IMR-90 (cell line): ENCODE measurements at regions not wholly inside any gene's neighbourhood (a gene's known extent, or its start where the extent isn't known, plus 50 kb on each side); places are given as distances from the start of the nearest gene placed in this dataset.

Source experiments
- ATAC-seq: fragments of 200-7000 bp; cut with Tn5 transposase; 2 replicates; pipeline ENCODE4 v1.9.1; 2020; ENCODE audit warnings: low read depth, mild to moderate bottlenecking, moderate library complexity
- BruUV-seq: library from RNA; stranded (reverse); fragments of 400-500 nt; replicated peaks from 2 replicates; lab custom pipeline; 2021; lab: Mats Ljungman, UMichigan
- CTCF ChIA-PET: fragments of 300-600 bp; formaldehyde crosslinking; extraction: SDS; loops from one replicate; lab custom pipeline; 2021; ENCODE audit warnings: antibody characterized with exemption; lab: Yijun Ruan, JAX
- POLR2A ChIA-PET: fragments of 300-600 bp; sonication (Branson Sonifier 250); formaldehyde crosslinking; loops from one replicate; lab custom pipeline; 2022; ENCODE audit warnings: antibody characterized with exemption; ENCODE audit not compliant: unreplicated experiment; lab: Charles Lee
- DNase-seq: peaks from one replicate; pipeline ENCODE4 v3.0.0; 2013
- H2AFZ ChIP-seq: replicated peaks from 2 replicates; pipeline ENCODE3; 2013; ENCODE audit warnings: low read length, mild to moderate bottlenecking; ENCODE audit not compliant: poor library complexity
- H2AK5ac ChIP-seq: 2 replicates; pipeline ENCODE4 v1.6.1; 2013; ENCODE audit warnings: low read depth, low read length, inconsistent platforms
- H2AK9ac ChIP-seq: replicated peaks from 2 replicates; pipeline ENCODE3; 2013; ENCODE audit warnings: mild to moderate bottlenecking, low read depth, low read length, moderate library complexity; ENCODE audit not compliant: poor library complexity
- H2BK120ac ChIP-seq: 2 replicates; pipeline ENCODE4 v1.6.1; 2013; ENCODE audit warnings: low read depth, low read length, inconsistent platforms
- H2BK15ac ChIP-seq: 3 replicates; pipeline ENCODE4 v1.6.1; 2013; ENCODE audit warnings: low read depth, low read length, inconsistent platforms
- H2BK20ac ChIP-seq: 2 replicates; pipeline ENCODE4 v1.6.1; 2013; ENCODE audit warnings: low read depth, mild to moderate bottlenecking, inconsistent platforms, low read length, moderate library complexity
- H2BK5ac ChIP-seq: 2 replicates; pipeline ENCODE4 v1.6.1; 2013; ENCODE audit warnings: mild to moderate bottlenecking, low read depth, low read length, inconsistent platforms; ENCODE audit not compliant: poor library complexity, severe bottlenecking
- H3K14ac ChIP-seq: replicated peaks from 2 replicates; pipeline ENCODE4 v1.6.1; 2013; ENCODE audit warnings: low read depth, low read length, inconsistent platforms
- H3K18ac ChIP-seq: 2 replicates; pipeline ENCODE4 v1.6.1; 2013; ENCODE audit warnings: low read depth, low read length, control low read depth
- H3K23ac ChIP-seq: 2 replicates; pipeline ENCODE4 v1.6.1; 2013; ENCODE audit warnings: low read depth, low read length, inconsistent platforms
- H3K27ac ChIP-seq: 2 replicates; pipeline ENCODE4 v1.5.1; 2013; ENCODE audit warnings: mild to moderate bottlenecking, control low read depth, low read length; ENCODE audit not compliant: insufficient read depth
- H3K27me3 ChIP-seq: 2 replicates; pipeline ENCODE4 v1.6.1; 2013; ENCODE audit warnings: low read length; ENCODE audit not compliant: control insufficient read depth, insufficient read depth
- H3K36me3 ChIP-seq: 2 replicates; pipeline ENCODE4 v1.6.1; 2013; ENCODE audit warnings: low read length, mixed read lengths; ENCODE audit not compliant: control insufficient read depth, insufficient read depth
- H3K4ac ChIP-seq: 2 replicates; pipeline ENCODE4 v1.6.1; 2013; ENCODE audit warnings: low read depth, low read length, inconsistent platforms
- H3K4me1 ChIP-seq: 2 replicates; pipeline ENCODE4 v1.6.1; 2013; ENCODE audit warnings: low read length, mixed read lengths; ENCODE audit not compliant: control insufficient read depth, insufficient read depth
- H3K4me2 ChIP-seq: 2 replicates; pipeline ENCODE4 v1.6.1; 2013; ENCODE audit warnings: low read depth, mild to moderate bottlenecking, control low read depth, low read length, moderate library complexity
- H3K4me3 ChIP-seq: 2 replicates; pipeline ENCODE4 v1.5.1; 2013; ENCODE audit warnings: low read depth, mild to moderate bottlenecking, control low read depth, low read length, moderate library complexity; ENCODE audit not compliant: insufficient read depth
- H3K56ac ChIP-seq: 2 replicates; pipeline ENCODE4 v1.6.1; 2013; ENCODE audit warnings: low read length, inconsistent platforms; ENCODE audit not compliant: insufficient read depth; ENCODE audit errors: extremely low read depth
- H3K79me1 ChIP-seq, 2 experiments: 2 replicates each; pipeline ENCODE4 v1.6.1; 2013; ENCODE audit warnings: low read length in 2 of 2, inconsistent platforms in 1 of 2, low read depth in 1 of 2
- H3K9ac ChIP-seq: 2 replicates; pipeline ENCODE4 v1.6.1; 2013; ENCODE audit warnings: low read depth, low read length, control low read depth
- H3K9me1 ChIP-seq: 2 replicates; pipeline ENCODE4 v1.6.1; 2013; ENCODE audit warnings: low read length, inconsistent platforms; ENCODE audit not compliant: insufficient read depth
- H3K9me3 ChIP-seq: 2 replicates; pipeline ENCODE4 v1.6.1; 2013; ENCODE audit warnings: low read length; ENCODE audit not compliant: control insufficient read depth, insufficient read depth
- H4K20me1 ChIP-seq: 2 replicates; pipeline ENCODE4 v1.6.1; 2013; ENCODE audit warnings: low read length, inconsistent platforms; ENCODE audit not compliant: insufficient read depth
- H4K5ac ChIP-seq: 2 replicates; pipeline ENCODE4 v1.6.1; 2013; ENCODE audit warnings: mild to moderate bottlenecking, low read depth, low read length, control low read depth
- H4K8ac ChIP-seq, 2 experiments: 2 replicates each; pipeline ENCODE4 v1.6.1; 2013; ENCODE audit warnings: low read depth in 2 of 2, low read length in 2 of 2, control low read depth in 1 of 2, inconsistent platforms in 1 of 2
- H4K91ac ChIP-seq: 2 replicates; pipeline ENCODE4 v1.6.1; 2013; ENCODE audit warnings: low read depth, low read length, inconsistent platforms; ENCODE audit not compliant: insufficient read depth
- BHLHE40 ChIP-seq: fragments of 150-350 bp; IDR thresholded peaks from 2 replicates; pipeline ENCODE4 v1.6.1; 2016; ENCODE audit warnings: mild to moderate bottlenecking, low read depth, low read length
- CHD1 ChIP-seq: IDR thresholded peaks from 2 replicates; pipeline ENCODE4 v1.6.1; 2012; ENCODE audit warnings: low read depth, low read length, improper control_type of control experiment
- CTCF ChIP-seq: conservative IDR thresholded peaks from 2 replicates; pipeline ENCODE4 v1.5.1; 2012; ENCODE audit warnings: mild to moderate bottlenecking, low read depth, low read length, improper control_type of control experiment
- ELK1 ChIP-seq: fragments of 150-350 bp; IDR thresholded peaks from 2 replicates; pipeline ENCODE4 v1.6.1; 2016; ENCODE audit warnings: low read depth, mild to moderate bottlenecking, low read length, moderate library complexity, borderline replicate concordance
- FOS ChIP-seq: fragments of 150-350 bp; IDR thresholded peaks from 2 replicates; pipeline ENCODE4 v1.6.1; 2016; ENCODE audit warnings: low read depth, low read length
- MXI1 ChIP-seq: IDR thresholded peaks from 2 replicates; pipeline ENCODE4 v1.6.1; 2012; ENCODE audit warnings: low read depth, mild to moderate bottlenecking, low read length, moderate library complexity, borderline replicate concordance
- POLR2A ChIP-seq: IDR thresholded peaks from 2 replicates; pipeline ENCODE4 v1.6.1; 2012; ENCODE audit warnings: mild to moderate bottlenecking, low read depth, low read length
- RAD21 ChIP-seq: IDR thresholded peaks from 2 replicates; pipeline ENCODE4 v1.6.1; 2012; ENCODE audit warnings: low read length, improper control_type of control experiment
- RCOR1 ChIP-seq: IDR thresholded peaks from 2 replicates; pipeline ENCODE4 v1.6.1; 2012; ENCODE audit warnings: mild to moderate bottlenecking, low read length, improper control_type of control experiment; ENCODE audit not compliant: insufficient replicate concordance
- RFX5 ChIP-seq: IDR thresholded peaks from 2 replicates; pipeline ENCODE4 v1.8.0; 2012; ENCODE audit warnings: low read depth, mild to moderate bottlenecking, low read length, moderate library complexity
- SMC3 ChIP-seq: fragments of 150-350 bp; IDR thresholded peaks from 2 replicates; pipeline ENCODE4 v1.6.1; 2016; ENCODE audit warnings: low read depth, mild to moderate bottlenecking, antibody characterized with exemption, low read length, moderate library complexity
- WGBS, 2 experiments: methylation state at CpG; one replicate each; pipeline versions ENCODE4 v1.1.5 to v1.1.7; 2013; ENCODE audit warnings: missing lambda C conversion rate in 2 of 2; ENCODE audit not compliant: insufficient read length in 1 of 2; ENCODE audit errors: extremely low coverage in 2 of 2; 5-methylcytosine and 5-hydroxymethylcytosine counted together
- dilution Hi-C: fragments of 300-500 bp; cut with HindIII; formaldehyde crosslinking; loops from one replicate; pipeline ENCODE4 v1.14.3; 2018; ENCODE audit warnings: low sequenced_read_pairs; ENCODE audit not compliant: unreplicated experiment
- in situ Hi-C: fragments of 300-500 bp; cut with MboI; formaldehyde crosslinking; loops from 3 replicates; pipeline ENCODE4 v1.14.3; 2019; ENCODE audit warnings: low sequenced_read_pairs, inconsistent platforms, mixed read lengths
- intact Hi-C: fragments of 100-400 bp; cut with micrococcal nuclease; formaldehyde crosslinking; loops from 2 replicates; pipeline ENCODE4 v1.10.0; 2022

- WGBS, 2 experiments, result 76% methylated on average over 3 of the region's 8 CpGs; no CpG with 5 or more reads in 1 of the 2 experiments
- no peak for TF ChIP-seq SMC3
- no peak for TF ChIP-seq POLR2A
- TF ChIP-seq CTCF, result no peak
- no peak for TF ChIP-seq BHLHE40
- TF ChIP-seq CHD1, result no peak
- no peak for TF ChIP-seq RCOR1
- no peak for TF ChIP-seq FOS
- no peak for TF ChIP-seq RAD21
- no peak for TF ChIP-seq MXI1
- no peak for TF ChIP-seq ELK1
- no peak for TF ChIP-seq RFX5
- ChIA-PET POLR2A (no interaction called here), CTCF (interaction anchor here (0.6 to 1.5 kb wide), 2 partner anchors 13 to 18 kb away, joined by 5 read pairs; no protein-coding TSS in a partner anchor)
- Histone ChIP-seq H3K18ac (peak overlapping the region; percentile 21; the same call in 1 of the 2 replicates), H3K36me3 (no peaks in the 10 kb centered on the region), H3K9ac (no peak overlapping the region), H2AK5ac (no peak overlapping the region), H3K4me1 (peaks cover 3% of the 10 kb centered on the region; the same call in 1 of the 2 replicates), H3K4me2 (no peak overlapping the region), H3K9me1 (no peaks in the 10 kb centered on the region), H3K79me1 (no peaks in the 10 kb centered on the region), H3K27ac (no peak overlapping the region), H3K23ac (no peak overlapping the region), H4K5ac (no peak overlapping the region), H4K20me1 (no peaks in the 10 kb centered on the region), H3K56ac (no peak overlapping the region), H4K8ac (no peak overlapping the region), H2BK5ac (no peak overlapping the region), H2BK120ac (no peak overlapping the region), H2BK15ac (no peak overlapping the region), H3K9me3 (no peaks in the 10 kb centered on the region), H3K4me3 (no peak overlapping the region), H3K27me3 (no peaks in the 10 kb centered on the region; the same call in none of the 2 replicates), H3K4ac (no peak overlapping the region), H2AFZ (no peak overlapping the region), H2BK20ac (no peak overlapping the region), H3K14ac (0 out of 2 replicates have a peak overlapping the region, but pooled peaks have one; percentile 28), H4K91ac (no peak overlapping the region; the same call in 1 of the 2 replicates), H2AK9ac (no peak overlapping the region)
- ATAC-seq, result peak; percentile 40
- dilution Hi-C loops (no loop called here), in situ Hi-C loops (no loop called here), intact Hi-C loops (no loop called here)
- BruUV-seq, result no TSS peak
- DNase-seq, result no peak
These were observed 248.1 kb upstream of the PPARGC1A start for GRCh38 chr4:24137671-24138601.
